ENCODE measurements at regions not wholly inside any gene's neighbourhood (a gene's known extent, or its start where the extent isn't known, plus 50 kb on each side); places are given as distances from the start of the nearest gene placed in this dataset.

DNA sequence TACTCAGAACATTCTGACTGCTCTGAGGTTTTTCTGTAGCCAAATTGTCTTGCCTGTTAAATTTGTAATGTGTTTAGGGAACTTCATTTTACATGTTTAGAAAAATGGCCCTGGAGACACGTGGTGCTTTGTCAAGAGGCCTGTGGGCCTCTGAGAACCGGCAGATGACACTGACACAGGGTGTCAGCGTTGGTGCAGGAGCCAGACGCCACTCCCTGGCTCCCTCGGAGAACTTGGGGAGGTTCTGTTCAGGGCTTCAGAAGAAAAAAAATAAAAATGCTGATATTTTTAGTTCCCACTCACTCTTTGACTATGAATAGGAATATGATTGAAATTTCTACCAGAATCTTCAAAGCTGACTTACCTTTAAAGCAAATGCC is 190.9 kb upstream of the GATB start:
- H3K27ac ChIP-seq = no peak overlapping the region

DNA sequence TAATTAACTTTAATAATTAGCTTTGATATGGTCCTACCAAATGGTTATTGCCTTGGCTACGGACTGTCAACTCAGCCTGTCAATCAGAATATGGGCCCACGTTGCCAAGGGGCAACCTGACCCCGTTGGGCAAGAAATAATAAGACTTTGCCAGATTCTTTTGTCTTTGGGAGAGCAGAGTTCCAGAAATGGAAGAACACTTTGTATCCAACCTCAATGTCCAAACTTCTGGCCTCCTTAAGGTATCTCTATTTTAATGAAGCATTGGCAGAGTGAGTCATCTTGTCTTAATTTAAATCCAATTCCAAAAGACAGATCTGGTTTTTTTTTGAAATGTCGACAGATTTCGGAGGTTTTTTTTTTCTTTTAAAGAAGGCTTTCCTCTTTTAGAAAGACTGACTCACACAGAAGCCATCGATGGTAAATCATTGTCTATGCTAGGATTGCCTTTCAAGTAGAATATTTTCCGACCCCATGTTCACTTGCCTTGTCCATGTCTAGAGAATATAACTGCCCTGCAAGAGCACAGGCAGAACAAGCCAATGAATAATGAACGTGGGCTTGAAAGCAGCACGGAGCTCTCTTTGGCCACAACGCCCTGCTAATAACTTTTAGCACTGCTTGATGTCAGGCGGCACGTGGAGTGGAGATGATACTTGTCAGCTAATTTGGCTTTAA is 190.3 kb upstream of the GATB start:
- no peak overlapping the region for H3K4me3 ChIP-seq
- no peak for TF ChIP-seq POLR2A (IDR thresholded peaks at IDR 0.05)
- TF ChIP-seq, protein P1, sequence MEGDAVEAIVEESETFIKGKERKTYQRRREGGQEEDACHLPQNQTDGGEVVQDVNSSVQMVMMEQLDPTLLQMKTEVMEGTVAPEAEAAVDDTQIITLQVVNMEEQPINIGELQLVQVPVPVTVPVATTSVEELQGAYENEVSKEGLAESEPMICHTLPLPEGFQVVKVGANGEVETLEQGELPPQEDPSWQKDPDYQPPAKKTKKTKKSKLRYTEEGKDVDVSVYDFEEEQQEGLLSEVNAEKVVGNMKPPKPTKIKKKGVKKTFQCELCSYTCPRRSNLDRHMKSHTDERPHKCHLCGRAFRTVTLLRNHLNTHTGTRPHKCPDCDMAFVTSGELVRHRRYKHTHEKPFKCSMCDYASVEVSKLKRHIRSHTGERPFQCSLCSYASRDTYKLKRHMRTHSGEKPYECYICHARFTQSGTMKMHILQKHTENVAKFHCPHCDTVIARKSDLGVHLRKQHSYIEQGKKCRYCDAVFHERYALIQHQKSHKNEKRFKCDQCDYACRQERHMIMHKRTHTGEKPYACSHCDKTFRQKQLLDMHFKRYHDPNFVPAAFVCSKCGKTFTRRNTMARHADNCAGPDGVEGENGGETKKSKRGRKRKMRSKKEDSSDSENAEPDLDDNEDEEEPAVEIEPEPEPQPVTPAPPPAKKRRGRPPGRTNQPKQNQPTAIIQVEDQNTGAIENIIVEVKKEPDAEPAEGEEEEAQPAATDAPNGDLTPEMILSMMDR (IDR thresholded peaks at IDR 0.05) = no peak
- no peak for DNase-seq (ENCODE audit: low spot score)
- no peaks in the 10 kb centered on the region for H3K4me1 ChIP-seq (replicated peaks)
- H3K9me3 ChIP-seq = no peaks in the 10 kb centered on the region
- H3K27me3 ChIP-seq (replicated peaks; ENCODE audit: insufficient read depth) = no peaks in the 10 kb centered on the region
- 70% methylated on average over 12 of the region's 12 CpGs for WGBS
- intact Hi-C loops (cut with DNase I) = no loop called here
- no peaks in the 10 kb centered on the region for H3K36me3 ChIP-seq
- no peak overlapping the region for H3K27ac ChIP-seq

More for the DNA sequence above, 190.9 kb upstream of the GATB start:
- DNase-seq (ENCODE audit: low spot score) = no peak
- Histone ChIP-seq H3K4me3 (no peak overlapping the region), H3K4me1 (replicated peaks) (no peaks in the 10 kb centered on the region), H3K36me3 (no peaks in the 10 kb centered on the region), H3K27me3 (replicated peaks; ENCODE audit: insufficient read depth) (no peaks in the 10 kb centered on the region), H3K9me3 (no peaks in the 10 kb centered on the region)
- intact Hi-C loops (cut with DNase I) = no loop called here
- TF ChIP-seq, protein P1 (IDR thresholded peaks at IDR 0.05) = no peak
- TF ChIP-seq POLR2A (IDR thresholded peaks at IDR 0.05) (no peak), POLR2AphosphoS5 (IDR thresholded peaks at IDR 0.05) (no peak)
- WGBS = 54% methylated on average over 5 of the region's 5 CpGs

DNA sequence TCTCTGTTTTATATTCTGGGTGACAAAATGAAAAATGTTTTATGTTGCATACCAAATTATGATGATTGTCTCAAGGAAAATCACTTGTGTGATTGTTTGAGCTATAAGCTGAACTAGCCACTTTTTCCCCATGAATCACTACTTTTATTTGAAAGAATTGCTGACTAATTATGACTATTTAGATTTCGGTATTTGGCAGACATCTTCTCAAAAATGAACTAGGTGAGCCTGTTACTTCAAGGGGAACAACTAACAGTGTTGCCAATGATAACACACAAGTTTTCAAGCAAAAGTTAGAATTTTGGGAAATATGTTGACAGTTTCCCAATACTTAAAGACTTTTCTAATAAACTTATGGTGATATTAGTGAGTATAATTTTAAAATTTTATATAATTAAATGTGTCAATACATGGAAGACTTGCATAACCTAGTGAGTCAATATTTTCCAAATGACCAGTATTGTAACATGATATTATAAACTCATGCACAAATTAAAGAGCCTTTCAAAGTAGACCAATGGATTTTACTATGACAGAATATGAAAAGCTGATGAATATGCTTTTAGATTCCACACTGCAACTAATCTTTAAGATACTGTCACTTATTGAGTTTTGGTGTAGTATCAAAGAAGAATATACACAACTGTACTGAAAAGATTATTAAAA is 187.7 kb upstream of the GATB start:
- DNase-seq (ENCODE audit: low spot score) = no peak
- Histone ChIP-seq H3K27ac (no peak overlapping the region), H3K4me1 (replicated peaks) (no peaks in the 10 kb centered on the region), H3K4me3 (no peak overlapping the region), H3K27me3 (replicated peaks; ENCODE audit: insufficient read depth) (no peaks in the 10 kb centered on the region), H3K36me3 (no peaks in the 10 kb centered on the region), H3K9me3 (no peaks in the 10 kb centered on the region)
- TF ChIP-seq, protein P1 (IDR thresholded peaks at IDR 0.05) = no peak
- no peak for TF ChIP-seq POLR2AphosphoS5 (IDR thresholded peaks at IDR 0.05)
- TF ChIP-seq POLR2A (IDR thresholded peaks at IDR 0.05) = no peak
- intact Hi-C loops (cut with DNase I) = no loop called here
- 86% methylated on average over 1 of the region's 1 CpG for WGBS

DNA sequence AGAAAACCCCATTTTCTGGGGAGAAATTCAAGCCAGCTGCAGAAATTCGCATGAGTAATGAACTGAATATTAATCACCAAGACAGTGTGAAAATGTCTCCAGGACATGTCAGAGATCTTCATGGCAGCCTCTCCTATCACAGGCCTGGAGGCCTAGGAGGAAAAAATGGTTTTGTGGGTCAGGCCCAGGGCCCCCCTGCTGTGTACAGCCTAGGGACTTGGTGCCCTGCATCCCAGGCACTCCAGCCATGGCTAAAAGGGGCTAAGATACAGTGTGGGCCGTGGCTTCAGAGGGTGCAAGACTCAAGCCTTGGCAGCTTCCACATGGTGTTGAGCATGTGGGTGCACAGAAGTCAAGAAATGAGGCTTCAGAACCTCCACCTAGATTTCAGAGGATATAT is 185.9 kb upstream of the GATB start:
- no peak overlapping the region for H3K4me3 ChIP-seq
- no peaks in the 10 kb centered on the region for H3K27me3 ChIP-seq (replicated peaks; ENCODE audit: insufficient read depth)
- intact Hi-C loops (cut with DNase I) = no loop called here
- no peaks in the 10 kb centered on the region for H3K9me3 ChIP-seq
- no peaks in the 10 kb centered on the region for H3K36me3 ChIP-seq
- TF ChIP-seq, protein P1 (IDR thresholded peaks at IDR 0.05) = no peak
- no peak for TF ChIP-seq POLR2AphosphoS5 (IDR thresholded peaks at IDR 0.05)
- no peak for TF ChIP-seq POLR2A (IDR thresholded peaks at IDR 0.05)
- no peak overlapping the region for H3K27ac ChIP-seq
- WGBS = 86% methylated on average over 2 of the region's 2 CpGs
- no peak for DNase-seq (ENCODE audit: low spot score)
- no peaks in the 10 kb centered on the region for H3K4me1 ChIP-seq (replicated peaks)

DNA sequence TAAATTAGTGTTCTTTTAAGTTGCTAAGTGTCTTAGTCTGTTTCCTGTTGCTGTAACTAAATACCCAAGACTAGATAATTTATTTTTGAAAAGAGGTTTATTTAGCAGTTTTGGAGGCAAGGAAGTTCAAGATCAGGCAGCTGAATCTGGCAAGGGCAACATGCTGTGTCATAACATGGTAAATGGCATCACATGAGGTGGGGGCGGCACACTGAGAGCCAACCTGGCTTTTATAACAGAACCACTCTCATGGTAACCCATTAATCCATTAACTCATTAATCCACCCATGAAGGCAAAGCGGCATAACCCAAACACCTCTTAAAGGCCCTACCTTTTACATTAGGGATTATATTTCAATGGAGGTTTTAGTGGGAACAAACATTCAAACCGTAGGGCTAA is 182.2 kb upstream of the GATB start:
- intact Hi-C loops (cut with DNase I) = no loop called here
- WGBS = 44% methylated on average over 3 of the region's 3 CpGs
- no peaks in the 10 kb centered on the region for H3K4me1 ChIP-seq (replicated peaks)
- H3K27me3 ChIP-seq (replicated peaks; ENCODE audit: insufficient read depth) = no peaks in the 10 kb centered on the region
- H3K9me3 ChIP-seq = no peaks in the 10 kb centered on the region
- DNase-seq (ENCODE audit: low spot score) = no peak
- TF ChIP-seq, protein P1 (IDR thresholded peaks at IDR 0.05) = no peak
- TF ChIP-seq POLR2A (IDR thresholded peaks at IDR 0.05) = no peak
- TF ChIP-seq POLR2AphosphoS5 (IDR thresholded peaks at IDR 0.05) = no peak
- H3K4me3 ChIP-seq = no peak overlapping the region
- no peaks in the 10 kb centered on the region for H3K36me3 ChIP-seq
- no peak overlapping the region for H3K27ac ChIP-seq
